ENCODE measurements at regions not wholly inside any gene's neighbourhood (a gene's known extent, or its start where the extent isn't known, plus 50 kb on each side); places are given as distances from the start of the nearest gene placed in this dataset.

DNA sequence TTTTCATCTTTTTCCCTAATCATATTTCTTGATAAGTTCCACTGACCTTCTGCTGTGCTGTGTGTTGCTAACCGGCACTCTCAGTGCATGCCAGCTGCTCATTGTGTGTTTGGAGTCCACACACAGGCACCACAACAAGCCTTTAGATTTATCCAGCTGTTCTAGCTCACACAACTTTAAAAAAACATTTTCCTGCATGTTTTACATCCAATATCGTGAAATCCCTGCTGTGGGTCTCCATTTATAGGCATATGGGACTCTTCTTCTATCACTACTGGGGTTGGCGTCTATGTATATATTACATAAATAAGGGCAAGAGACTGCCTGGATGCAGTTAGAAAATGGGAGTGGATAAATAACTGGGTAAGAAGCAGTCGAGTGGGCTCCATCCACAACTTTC is 183.6 kb upstream of the ADARB2 start:
- TF ChIP-seq, protein P1, sequence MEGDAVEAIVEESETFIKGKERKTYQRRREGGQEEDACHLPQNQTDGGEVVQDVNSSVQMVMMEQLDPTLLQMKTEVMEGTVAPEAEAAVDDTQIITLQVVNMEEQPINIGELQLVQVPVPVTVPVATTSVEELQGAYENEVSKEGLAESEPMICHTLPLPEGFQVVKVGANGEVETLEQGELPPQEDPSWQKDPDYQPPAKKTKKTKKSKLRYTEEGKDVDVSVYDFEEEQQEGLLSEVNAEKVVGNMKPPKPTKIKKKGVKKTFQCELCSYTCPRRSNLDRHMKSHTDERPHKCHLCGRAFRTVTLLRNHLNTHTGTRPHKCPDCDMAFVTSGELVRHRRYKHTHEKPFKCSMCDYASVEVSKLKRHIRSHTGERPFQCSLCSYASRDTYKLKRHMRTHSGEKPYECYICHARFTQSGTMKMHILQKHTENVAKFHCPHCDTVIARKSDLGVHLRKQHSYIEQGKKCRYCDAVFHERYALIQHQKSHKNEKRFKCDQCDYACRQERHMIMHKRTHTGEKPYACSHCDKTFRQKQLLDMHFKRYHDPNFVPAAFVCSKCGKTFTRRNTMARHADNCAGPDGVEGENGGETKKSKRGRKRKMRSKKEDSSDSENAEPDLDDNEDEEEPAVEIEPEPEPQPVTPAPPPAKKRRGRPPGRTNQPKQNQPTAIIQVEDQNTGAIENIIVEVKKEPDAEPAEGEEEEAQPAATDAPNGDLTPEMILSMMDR (IDR thresholded peaks at IDR 0.05; ENCODE audit: insufficient read depth, low read length), result no peak
- no peak for DNase-seq (ENCODE audit: low read depth)
- H3K4me3 ChIP-seq (ENCODE audit: low read depth, low read length), result no peak overlapping the region

DNA sequence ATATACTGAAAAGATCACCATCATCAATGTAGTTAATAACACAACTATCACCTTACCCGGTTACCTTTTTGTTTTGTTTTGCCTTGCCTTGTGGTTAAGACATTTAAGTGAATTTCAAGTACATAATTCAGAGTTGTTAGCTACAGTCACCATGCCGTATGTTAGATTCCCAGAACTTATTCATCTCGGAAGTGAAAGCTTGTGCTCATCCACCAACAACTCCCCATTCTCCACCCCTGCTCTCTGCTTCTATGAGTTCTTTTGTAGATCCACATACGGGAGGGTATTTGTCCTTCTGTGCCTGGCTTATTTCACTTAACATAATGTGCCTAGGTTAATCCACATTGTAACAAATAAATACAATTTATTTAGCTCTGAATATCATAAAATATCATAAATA is 182.8 kb upstream of the ADARB2 start:
- TF ChIP-seq, protein P1 (IDR thresholded peaks at IDR 0.05; ENCODE audit: insufficient read depth, low read length), result no peak
- no peak for DNase-seq (ENCODE audit: low read depth)
- H3K4me3 ChIP-seq (ENCODE audit: low read depth, low read length), result no peak overlapping the region

DNA sequence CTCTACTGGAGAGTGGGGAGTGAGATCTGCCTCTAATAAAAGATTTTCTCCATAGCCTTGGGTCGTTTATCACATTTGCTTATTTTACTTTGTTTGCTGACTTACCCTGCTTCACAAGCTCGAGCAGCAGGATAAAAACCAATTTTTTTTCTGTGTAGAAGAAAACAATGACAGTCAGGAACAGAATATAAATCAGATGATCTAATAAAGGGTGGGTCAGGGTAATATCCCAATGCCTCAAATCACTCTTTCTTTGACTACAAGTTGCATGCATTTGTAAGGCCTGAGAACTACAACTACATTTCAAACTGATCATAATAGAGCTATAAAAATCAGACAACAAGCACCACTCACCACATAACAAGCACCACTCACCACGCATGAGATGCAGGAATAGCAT is 174.4 kb upstream of the ADARB2 start:
- TF ChIP-seq, protein P1 (IDR thresholded peaks at IDR 0.05; ENCODE audit: insufficient read depth, low read length), result no peak
- no peak for DNase-seq (ENCODE audit: low read depth)

DNA sequence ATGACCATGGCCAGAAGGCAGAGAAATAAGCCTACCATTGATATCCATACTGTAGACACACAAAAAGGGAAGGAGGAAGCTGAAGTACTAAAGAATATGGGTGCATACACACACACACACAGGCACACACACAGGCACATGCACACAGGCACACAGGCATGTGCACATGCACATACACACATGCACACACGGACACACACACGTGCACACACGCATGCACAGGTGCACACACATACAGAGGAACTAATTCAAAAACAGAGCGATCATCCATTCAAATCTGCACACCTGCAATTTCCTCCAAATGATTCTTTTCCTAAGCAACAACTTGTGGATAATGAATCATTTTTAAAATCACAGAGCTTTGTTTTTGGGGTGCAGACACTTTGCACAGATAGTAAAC is 166.7 kb upstream of the ADARB2 start:
- TF ChIP-seq, protein P1 (IDR thresholded peaks at IDR 0.05; ENCODE audit: insufficient read depth, low read length), result no peak
- DNase-seq (ENCODE audit: low read depth), result no peak
- no peak overlapping the region for H3K4me3 ChIP-seq (ENCODE audit: low read depth, low read length)

More for the DNA sequence above, 174.4 kb upstream of the ADARB2 start:
- no peak overlapping the region for H3K4me3 ChIP-seq (ENCODE audit: low read depth, low read length)

DNA sequence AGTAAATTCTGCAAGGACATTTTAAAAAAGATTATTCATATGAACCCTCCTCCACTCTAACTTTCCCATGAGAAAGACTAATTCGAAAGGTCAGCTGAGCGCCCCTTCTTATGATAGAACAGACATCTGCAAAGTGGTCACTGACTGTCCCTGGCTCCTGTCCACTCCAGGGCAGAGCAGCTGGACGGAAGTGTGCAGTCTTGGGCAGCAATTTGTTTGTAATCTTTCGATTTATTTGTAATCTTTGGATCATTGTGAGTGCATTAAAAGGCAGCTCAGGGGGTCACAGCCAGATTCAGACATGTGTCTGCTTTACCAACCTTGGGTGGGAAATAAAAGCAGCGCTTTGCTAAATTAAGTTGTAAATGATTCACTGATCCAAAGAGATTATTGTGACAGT is 158.8 kb upstream of the ADARB2 start:
- DNase-seq (ENCODE audit: low read depth), result no peak
- TF ChIP-seq, protein P1 (IDR thresholded peaks at IDR 0.05; ENCODE audit: insufficient read depth, low read length), result no peak
- H3K4me3 ChIP-seq (ENCODE audit: low read depth, low read length), result no peak overlapping the region

DNA sequence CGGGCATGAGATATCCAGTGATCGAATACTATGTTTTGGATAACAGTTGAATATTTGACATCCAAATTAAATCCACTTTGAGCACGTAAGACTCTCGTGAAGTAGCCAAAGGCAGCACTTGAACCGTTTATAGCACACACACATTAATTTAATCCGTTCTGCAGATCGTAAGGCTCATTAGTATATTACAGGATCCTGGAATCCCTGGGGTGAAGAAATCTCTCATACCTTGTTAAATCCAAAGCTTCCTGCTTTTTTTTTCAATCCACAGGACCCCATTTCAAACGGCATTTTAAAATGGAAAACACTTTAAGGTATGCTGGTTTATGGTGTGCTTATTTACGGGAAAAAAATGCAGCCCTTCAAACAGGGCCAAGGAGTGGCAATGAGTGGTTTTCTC is 158.4 kb upstream of the ADARB2 start:
- no peak overlapping the region for H3K4me3 ChIP-seq (ENCODE audit: low read depth, low read length)
- TF ChIP-seq, protein P1 (IDR thresholded peaks at IDR 0.05; ENCODE audit: insufficient read depth, low read length), result no peak
- no peak for DNase-seq (ENCODE audit: low read depth)

DNA sequence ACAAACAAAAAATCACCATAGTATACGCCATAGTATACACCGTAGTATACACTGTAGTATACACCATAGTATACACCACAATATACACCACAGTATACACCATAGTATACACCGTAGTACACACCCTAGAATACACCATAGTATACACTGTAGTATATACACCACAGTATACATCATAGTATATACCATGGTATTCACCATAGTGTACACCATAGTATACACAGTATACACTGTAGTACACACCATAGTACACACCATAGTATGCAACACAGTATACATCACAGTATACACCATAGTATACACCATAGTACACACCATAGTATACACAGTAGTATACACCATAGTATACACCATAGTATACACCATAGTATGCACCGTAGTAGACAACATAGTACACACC is 157.6 kb upstream of the ADARB2 start:
- no peak overlapping the region for H3K4me3 ChIP-seq (ENCODE audit: low read depth, low read length)
- no peak for DNase-seq (ENCODE audit: low read depth)
- TF ChIP-seq, protein P1 (IDR thresholded peaks at IDR 0.05; ENCODE audit: insufficient read depth, low read length), result no peak
